ENCODE measurements at regions not wholly inside any gene's neighbourhood (a gene's known extent, or its start where the extent isn't known, plus 50 kb on each side); places are given as distances from the start of the nearest gene placed in this dataset.

- TF ChIP-seq EZH2 (IDR thresholded peaks at IDR 0.05) (no peak), POLR2AphosphoS5 (IDR thresholded peaks at IDR 0.05; ENCODE audit: borderline replicate concordance, low read depth, low read length) (no peak)
These were observed 626.3 kb downstream of the POM121L12 start for GRCh38 chr7:53661645-53662217.
